Hepatocyte (in vitro differentiated cells): ENCODE measurements at regions not wholly inside any gene's neighbourhood (a gene's known extent, or its start where the extent isn't known, plus 50 kb on each side); places are given as distances from the start of the nearest gene placed in this dataset.

Source experiments
- DNase-seq: peaks from one replicate; pipeline ENCODE4 v3.0.0-alpha.2; 2016; ENCODE audit warnings: low spot score
- H2AFZ ChIP-seq: fragments of 200-600 bp; sonication (generic); 2 replicates; pipeline ENCODE4 v1.6.0; 2016; ENCODE audit warnings: antibody characterized with exemption, mild to moderate bottlenecking
- H3K27ac ChIP-seq: fragments of 200-600 bp; sonication (generic); 2 replicates; pipeline ENCODE4 v1.5.1; 2016; ENCODE audit warnings: mild to moderate bottlenecking
- H3K27me3 ChIP-seq: fragments of 200-600 bp; sonication (generic); 2 replicates; pipeline ENCODE4 v1.6.1; 2016
- H3K36me3 ChIP-seq: fragments of 200-600 bp; sonication (generic); replicated peaks from 2 replicates; pipeline ENCODE4 v1.5.1; 2016; ENCODE audit warnings: low read depth; ENCODE audit not compliant: insufficient read depth
- H3K4me1 ChIP-seq: fragments of 200-600 bp; sonication (generic); 2 replicates; pipeline ENCODE4 v1.5.1; 2016; ENCODE audit warnings: mild to moderate bottlenecking, moderate library complexity; ENCODE audit not compliant: insufficient read depth
- H3K4me2 ChIP-seq: fragments of 200-600 bp; sonication (generic); 2 replicates; pipeline ENCODE4 v1.6.0; 2016
- H3K4me3 ChIP-seq: fragments of 200-600 bp; sonication (generic); 2 replicates; pipeline ENCODE4 v1.5.1; 2016; ENCODE audit warnings: mild to moderate bottlenecking
- H3K79me2 ChIP-seq: fragments of 200-600 bp; sonication (generic); 2 replicates; pipeline ENCODE4 v1.6.0; 2017; ENCODE audit warnings: mild to moderate bottlenecking
- H3K9me2 ChIP-seq: fragments of 200-600 bp; sonication (generic); replicated peaks from 2 replicates; pipeline ENCODE4 v1.6.0; 2017; ENCODE audit warnings: mild to moderate bottlenecking; ENCODE audit not compliant: insufficient read depth
- H3K9me3 ChIP-seq: fragments of 200-600 bp; sonication (generic); 2 replicates; pipeline ENCODE4 v1.5.1; 2016; ENCODE audit warnings: low read depth, mild to moderate bottlenecking
- H4K20me1 ChIP-seq: fragments of 200-600 bp; sonication (generic); 2 replicates; pipeline ENCODE4 v1.6.0; 2016; ENCODE audit warnings: mild to moderate bottlenecking; ENCODE audit not compliant: insufficient read depth, poor library complexity, severe bottlenecking
- CTCF ChIP-seq: fragments of 200-600 bp; sonication (generic); IDR thresholded peaks from 2 replicates; pipeline ENCODE4 v1.5.1; 2016; ENCODE audit warnings: antibody characterized with exemption, mild to moderate bottlenecking; ENCODE audit not compliant: poor library complexity
- EZH2 ChIP-seq: fragments of 200-600 bp; sonication (generic); IDR thresholded peaks from 2 replicates; pipeline ENCODE4 v1.6.1; 2016; ENCODE audit warnings: antibody characterized with exemption, mild to moderate bottlenecking, borderline replicate concordance
- EZH2phosphoT487 ChIP-seq: fragments of 200-600 bp; sonication (generic); IDR thresholded peaks from one replicate; pipeline ENCODE4 v1.6.1; 2018; ENCODE audit warnings: antibody characterized with exemption, mild to moderate bottlenecking, low read depth, moderate library complexity; ENCODE audit not compliant: unreplicated experiment, severe bottlenecking
- WGBS: methylation state at CpG from one replicate; pipeline ENCODE4 v1.1.6; 2016; ENCODE audit warnings: low lambda C conversion rate; ENCODE audit errors: missing lambda C conversion rate; 5-methylcytosine and 5-hydroxymethylcytosine counted together

- H3K9me2 ChIP-seq: no peaks in the 10 kb centered on the region
- no peaks in the 10 kb centered on the region for H3K4me1 ChIP-seq
- H4K20me1 ChIP-seq: no peaks in the 10 kb centered on the region
- no peak overlapping the region for H3K4me2 ChIP-seq
- DNase-seq: no peak
- no peaks in the 10 kb centered on the region for H3K79me2 ChIP-seq
- no peaks in the 10 kb centered on the region for H3K9me3 ChIP-seq
- TF ChIP-seq CTCF: no peak
- no peaks in the 10 kb centered on the region for H3K36me3 ChIP-seq
- no peaks in the 10 kb centered on the region for H3K27me3 ChIP-seq
- H2AFZ ChIP-seq: no peak overlapping the region
- H3K4me3 ChIP-seq: no peak overlapping the region
- no peak overlapping the region for H3K27ac ChIP-seq
- WGBS: 70% methylated on average over 3 of the region's 3 CpGs
Measured at GRCh38 chr17:52298881-52299280, 140.4 kb upstream of the CA10 start.

GRCh38 chr17:52297230-52298010, 138.9 kb upstream of the CA10 start:
- no peaks in the 10 kb centered on the region for H4K20me1 ChIP-seq
- H3K9me2 ChIP-seq: no peaks in the 10 kb centered on the region
- TF ChIP-seq EZH2phosphoT487 (no peak), CTCF (peak; percentile 27)
- no peaks in the 10 kb centered on the region for H3K36me3 ChIP-seq
- WGBS: 67% methylated on average over 10 of the region's 10 CpGs
- no peak overlapping the region for H2AFZ ChIP-seq
- H3K4me2 ChIP-seq: no peak overlapping the region
- H3K79me2 ChIP-seq: no peaks in the 10 kb centered on the region
- no peak overlapping the region for H3K27ac ChIP-seq
- no peaks in the 10 kb centered on the region for H3K9me3 ChIP-seq
- H3K4me1 ChIP-seq: no peaks in the 10 kb centered on the region
- no peaks in the 10 kb centered on the region for H3K27me3 ChIP-seq
- peak; percentile 20 for DNase-seq
- no peak overlapping the region for H3K4me3 ChIP-seq

- TF ChIP-seq EZH2 (no peak), EZH2phosphoT487 (no peak)
- 88% methylated on average over 1 of the region's 1 CpG for WGBS
Measured at GRCh38 chr17:52294301-52294700, 135.8 kb upstream of the CA10 start.

GRCh38 chr17:52287611-52288010, 129.1 kb upstream of the CA10 start:
- TF ChIP-seq EZH2: no peak
- DNase-seq: no peak
- Histone ChIP-seq H3K4me2 (no peak overlapping the region), H2AFZ (no peak overlapping the region), H3K79me2 (no peaks in the 10 kb centered on the region), H3K9me3 (no peaks in the 10 kb centered on the region), H3K27me3 (no peaks in the 10 kb centered on the region), H3K36me3 (no peaks in the 10 kb centered on the region), H3K27ac (no peak overlapping the region), H3K4me1 (no peaks in the 10 kb centered on the region), H4K20me1 (no peaks in the 10 kb centered on the region), H3K4me3 (no peak overlapping the region), H3K9me2 (no peaks in the 10 kb centered on the region)
- 94% methylated on average over 2 of the region's 2 CpGs for WGBS

More at GRCh38 chr17:52294301-52294700, 135.8 kb upstream of the CA10 start:
- Histone ChIP-seq H3K4me1 (no peaks in the 10 kb centered on the region), H3K4me2 (no peak overlapping the region), H3K27me3 (no peaks in the 10 kb centered on the region), H4K20me1 (no peaks in the 10 kb centered on the region), H3K4me3 (no peak overlapping the region), H3K9me2 (no peaks in the 10 kb centered on the region), H2AFZ (no peak overlapping the region), H3K9me3 (no peaks in the 10 kb centered on the region), H3K27ac (no peak overlapping the region), H3K36me3 (no peaks in the 10 kb centered on the region), H3K79me2 (no peaks in the 10 kb centered on the region)
- DNase-seq: no peak
